ENCODE measurements at regions not wholly inside any gene's neighbourhood (a gene's known extent, or its start where the extent isn't known, plus 50 kb on each side); places are given as distances from the start of the nearest gene placed in this dataset.

DNA sequence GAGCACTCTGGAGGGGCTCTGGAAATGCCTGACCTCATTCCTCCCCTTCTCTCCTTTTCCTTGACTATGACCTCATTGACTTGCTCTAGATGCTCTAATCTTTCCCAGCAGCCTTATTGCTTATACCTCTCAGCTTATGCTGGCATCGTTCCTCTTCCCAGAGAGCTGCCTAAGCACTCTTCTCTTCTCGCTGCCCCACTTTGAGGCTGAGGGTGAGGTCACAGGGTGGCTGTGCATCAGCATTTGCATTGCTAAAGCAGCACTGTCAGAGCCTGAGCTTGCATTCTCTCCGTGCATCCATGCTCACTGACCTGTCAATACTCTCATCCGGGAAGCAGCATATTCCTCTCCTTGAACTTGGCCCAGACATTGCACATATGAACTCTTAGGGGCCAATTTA, 96.4 kb upstream of the NTRK2 start:
- Histone ChIP-seq H3K9me3 (no peaks in the 10 kb centered on the region), H3K27me3 (no peaks in the 10 kb centered on the region), H3K27ac (no peak overlapping the region), H3K4me3 (no peak overlapping the region), H3K4me1 (no peaks in the 10 kb centered on the region), H3K36me3 (no peaks in the 10 kb centered on the region)
- intact Hi-C loops (cut with DNase I): no loop called here
- no peak for DNase-seq
- WGBS, 2 donors: 64 to 66% methylated on average over 4 of the region's 4 CpGs
- TF ChIP-seq, protein P1, sequence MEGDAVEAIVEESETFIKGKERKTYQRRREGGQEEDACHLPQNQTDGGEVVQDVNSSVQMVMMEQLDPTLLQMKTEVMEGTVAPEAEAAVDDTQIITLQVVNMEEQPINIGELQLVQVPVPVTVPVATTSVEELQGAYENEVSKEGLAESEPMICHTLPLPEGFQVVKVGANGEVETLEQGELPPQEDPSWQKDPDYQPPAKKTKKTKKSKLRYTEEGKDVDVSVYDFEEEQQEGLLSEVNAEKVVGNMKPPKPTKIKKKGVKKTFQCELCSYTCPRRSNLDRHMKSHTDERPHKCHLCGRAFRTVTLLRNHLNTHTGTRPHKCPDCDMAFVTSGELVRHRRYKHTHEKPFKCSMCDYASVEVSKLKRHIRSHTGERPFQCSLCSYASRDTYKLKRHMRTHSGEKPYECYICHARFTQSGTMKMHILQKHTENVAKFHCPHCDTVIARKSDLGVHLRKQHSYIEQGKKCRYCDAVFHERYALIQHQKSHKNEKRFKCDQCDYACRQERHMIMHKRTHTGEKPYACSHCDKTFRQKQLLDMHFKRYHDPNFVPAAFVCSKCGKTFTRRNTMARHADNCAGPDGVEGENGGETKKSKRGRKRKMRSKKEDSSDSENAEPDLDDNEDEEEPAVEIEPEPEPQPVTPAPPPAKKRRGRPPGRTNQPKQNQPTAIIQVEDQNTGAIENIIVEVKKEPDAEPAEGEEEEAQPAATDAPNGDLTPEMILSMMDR (IDR thresholded peaks at IDR 0.05): no peak
- no peak for TF ChIP-seq POLR2A (IDR thresholded peaks at IDR 0.05)
- no peak for TF ChIP-seq EP300 (IDR thresholded peaks at IDR 0.05)
- no peak for TF ChIP-seq POLR2AphosphoS5 (IDR thresholded peaks at IDR 0.05)

DNA sequence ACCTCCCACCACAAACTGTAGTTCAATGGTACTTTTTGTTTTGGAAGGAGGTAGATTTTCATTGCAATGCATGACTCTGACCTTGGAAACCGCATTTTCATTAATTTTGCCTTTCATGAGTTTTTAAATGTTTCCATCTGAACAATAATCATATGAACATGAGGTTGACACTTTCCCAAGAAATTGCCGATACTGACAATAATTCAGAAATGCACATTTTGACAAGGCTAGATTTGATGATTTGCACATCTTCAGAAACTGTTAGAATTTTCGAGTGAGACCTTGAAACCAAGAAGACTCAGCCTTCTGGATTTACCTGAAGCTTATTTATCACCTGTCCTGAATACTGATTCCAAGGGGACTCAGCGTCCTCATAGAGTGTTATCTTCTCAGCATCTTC, 93.8 kb upstream of the NTRK2 start:
- H3K36me3 ChIP-seq: no peaks in the 10 kb centered on the region
- no peaks in the 10 kb centered on the region for H3K9me3 ChIP-seq
- no peaks in the 10 kb centered on the region for H3K4me1 ChIP-seq
- WGBS, 2 donors: 83 to 88% methylated on average over 4 of the region's 4 CpGs
- no peaks in the 10 kb centered on the region for H3K27me3 ChIP-seq
- H3K4me3 ChIP-seq: no peak overlapping the region
- H3K27ac ChIP-seq: no peak overlapping the region
- intact Hi-C loops (cut with DNase I): no loop called here
- TF ChIP-seq EP300 (IDR thresholded peaks at IDR 0.05): no peak
- TF ChIP-seq, protein P1 (IDR thresholded peaks at IDR 0.05): no peak
- no peak for TF ChIP-seq POLR2A (IDR thresholded peaks at IDR 0.05)
- no peak for TF ChIP-seq POLR2AphosphoS5 (IDR thresholded peaks at IDR 0.05)
- no peak for DNase-seq

DNA sequence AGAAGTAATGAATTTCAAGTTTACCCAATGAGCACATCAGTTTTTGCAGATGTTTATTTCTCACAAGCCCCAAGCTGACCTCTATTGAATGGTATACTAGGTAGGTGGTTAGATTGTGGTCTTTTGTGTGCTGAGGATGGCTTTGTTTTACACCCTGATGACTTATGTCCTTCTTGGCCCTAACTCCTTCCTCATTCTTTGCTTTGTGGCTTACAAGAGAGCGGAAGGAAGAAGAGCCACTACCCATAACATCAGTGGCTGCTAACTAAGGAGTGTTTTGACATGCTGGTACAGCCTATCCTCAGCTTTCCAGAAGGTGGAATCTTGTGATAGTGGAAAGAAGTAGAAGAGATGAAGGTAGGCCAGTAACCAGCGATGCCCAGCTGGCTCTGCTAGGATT, 85.7 kb upstream of the NTRK2 start:
- Histone ChIP-seq H3K36me3 (no peaks in the 10 kb centered on the region), H3K27ac (no peak overlapping the region), H3K4me1 (no peaks in the 10 kb centered on the region), H3K4me3 (no peak overlapping the region), H3K27me3 (no peaks in the 10 kb centered on the region), H3K9me3 (no peaks in the 10 kb centered on the region)
- 84 to 90% methylated on average over 2 of the region's 2 CpGs for WGBS, 2 donors
- no peak for DNase-seq
- intact Hi-C loops (cut with DNase I): no loop called here
- TF ChIP-seq, protein P1 (IDR thresholded peaks at IDR 0.05): no peak
- no peak for TF ChIP-seq POLR2AphosphoS5 (IDR thresholded peaks at IDR 0.05)

DNA sequence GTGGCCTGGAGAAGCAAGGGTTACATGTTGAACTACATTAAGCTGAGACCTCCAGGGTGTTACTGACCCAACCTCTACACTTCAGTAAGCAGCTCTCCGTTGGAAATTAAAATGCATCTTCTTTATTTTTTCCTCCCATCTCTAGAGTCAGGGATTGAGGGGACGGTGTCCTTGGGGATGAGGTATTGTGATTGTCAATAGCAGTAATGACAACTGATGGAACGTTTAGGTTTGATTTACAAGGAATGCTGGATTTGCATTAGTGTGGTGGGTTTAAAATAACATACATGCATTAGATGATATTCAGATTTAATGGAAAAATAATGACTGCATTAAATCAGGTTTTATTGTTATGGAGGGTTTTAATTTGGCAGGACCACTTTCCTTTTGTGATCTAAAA, 82.9 kb upstream of the NTRK2 start:
- H3K36me3 ChIP-seq: no peaks in the 10 kb centered on the region
- H3K9me3 ChIP-seq: no peaks in the 10 kb centered on the region
- no peak overlapping the region for H3K4me3 ChIP-seq
- WGBS, 2 donors: 71 to 75% methylated on average over 3 of the region's 3 CpGs
- no peak for TF ChIP-seq POLR2AphosphoS5 (IDR thresholded peaks at IDR 0.05)
- no peak for TF ChIP-seq EP300 (IDR thresholded peaks at IDR 0.05)
- TF ChIP-seq, protein P1 (IDR thresholded peaks at IDR 0.05): no peak
- TF ChIP-seq POLR2A (IDR thresholded peaks at IDR 0.05): no peak
- H3K4me1 ChIP-seq: no peaks in the 10 kb centered on the region
- H3K27ac ChIP-seq: no peak overlapping the region
- no peaks in the 10 kb centered on the region for H3K27me3 ChIP-seq
- DNase-seq: no peak
- intact Hi-C loops (cut with DNase I): no loop called here

DNA sequence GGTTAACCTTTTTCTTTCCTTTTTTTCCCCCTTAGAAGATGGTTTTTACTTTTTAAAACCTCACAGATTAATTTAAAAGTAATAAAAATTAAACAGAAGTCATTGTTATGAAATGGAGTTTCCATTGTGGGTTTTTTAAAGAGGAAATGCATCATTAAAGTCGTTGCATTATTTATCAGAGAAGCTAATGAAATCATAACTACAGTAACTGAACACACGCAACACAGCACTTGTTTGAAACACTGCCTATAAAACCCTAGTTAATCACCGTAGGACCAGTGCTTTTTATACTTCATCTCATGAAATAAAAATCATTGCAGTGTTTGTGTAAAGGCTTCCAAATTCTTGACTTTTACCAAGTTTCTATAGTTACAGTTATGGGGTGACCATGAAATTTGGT, 82.4 kb upstream of the NTRK2 start:
- TF ChIP-seq POLR2AphosphoS5 (IDR thresholded peaks at IDR 0.05): no peak
- TF ChIP-seq, protein P1 (IDR thresholded peaks at IDR 0.05): no peak
- no peak for TF ChIP-seq EP300 (IDR thresholded peaks at IDR 0.05)
- no peak for TF ChIP-seq POLR2A (IDR thresholded peaks at IDR 0.05)
- H3K36me3 ChIP-seq: no peaks in the 10 kb centered on the region
- H3K27ac ChIP-seq: no peak overlapping the region
- no peak for DNase-seq
- no peaks in the 10 kb centered on the region for H3K4me1 ChIP-seq
- H3K27me3 ChIP-seq: no peaks in the 10 kb centered on the region
- intact Hi-C loops (cut with DNase I): no loop called here
- WGBS, 2 donors: 51 to 67% methylated on average over 3 of the region's 3 CpGs
- H3K4me3 ChIP-seq: no peak overlapping the region
- no peaks in the 10 kb centered on the region for H3K9me3 ChIP-seq

All from sigmoid colon (tissue), 6 donors.